Tibial artery (tissue), 4 donors: ENCODE measurements at regions not wholly inside any gene's neighbourhood (a gene's known extent, or its start where the extent isn't known, plus 50 kb on each side); places are given as distances from the start of the nearest gene placed in this dataset.

Experiments
- DNase-seq, 2 donors: peaks; one replicate each; pipeline ENCODE4 v3.0.0-alpha.2; 2019
- H3K27ac ChIP-seq, 2 donors: fragments of 200-600 bp; sonication (generic) in 1 of 2; 1 replicate in 1 of 2; 2 replicates in 1 of 2; pipeline ENCODE4 v1.5.1; 2018 to 2019; ENCODE audit warnings: mild to moderate bottlenecking in 1 of 2
- H3K27me3 ChIP-seq, 2 donors: fragments of 200-600 bp; sonication (generic) in 1 of 2; one replicate each; pipeline versions ENCODE4 v1.5.1 to v1.6.0; 2016 to 2019
- H3K36me3 ChIP-seq, 3 donors: fragments of 200-600 bp; sonication (generic) in 2 of 3; one replicate each; pipeline ENCODE4 v1.5.1; 2016 to 2019; ENCODE audit warnings: mild to moderate bottlenecking in 2 of 3
- H3K4me1 ChIP-seq, 4 donors: fragments of 200-600 bp; sonication (generic) in 2 of 4; 1 replicate in 3 of 4; 2 replicates in 1 of 4; pipeline ENCODE4 v1.5.1; 2016 to 2019
- H3K4me3 ChIP-seq, 2 donors: fragments of 200-600 bp; sonication (generic) in 1 of 2; 1 replicate in 1 of 2; 2 replicates in 1 of 2; pipeline ENCODE4 v1.5.1; 2018 to 2019; ENCODE audit warnings: mild to moderate bottlenecking in 2 of 2
- H3K9me3 ChIP-seq, 3 donors: fragments of 200-600 bp; sonication (generic) in 1 of 3; one replicate each; pipeline ENCODE4 v1.5.1; 2016 to 2019
- intact Hi-C: fragments of 100-400 bp; cut with DNase I; formaldehyde crosslinking; loops from one replicate; pipeline ENCODE4 v1.15.0; 2023; ENCODE audit warnings: low total_unique reads
- TF ChIP-seq, protein P1 (sequence below), 2 experiments: fragments of 200-600 bp in 1 of 2; fragments of 450-650 bp in 1 of 2; IDR thresholded peaks; one replicate each; pipeline ENCODE4 v1.5.1; 2017 to 2019; ENCODE audit warnings: antibody characterized with exemption in 2 of 2, mild to moderate bottlenecking in 1 of 2, moderate library complexity in 1 of 2

DNA sequence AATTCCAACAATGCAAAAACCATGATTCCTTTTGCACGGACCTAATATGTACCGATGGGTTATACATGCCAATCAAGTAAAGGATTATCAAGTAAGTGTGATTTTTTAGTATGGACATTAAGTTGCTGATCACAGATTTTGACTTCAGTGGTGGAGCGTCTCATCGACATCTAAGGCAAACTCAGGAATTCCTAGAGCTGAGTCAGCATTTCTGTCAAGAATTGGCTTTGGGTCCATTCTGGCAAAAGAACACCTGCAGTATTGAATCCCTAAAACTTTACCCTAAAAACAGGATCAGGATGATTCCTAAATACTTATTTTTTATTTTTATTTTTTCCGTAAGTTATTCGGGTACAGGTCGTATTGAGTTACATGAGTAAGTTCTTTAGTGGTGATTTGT is 83.6 kb downstream of the HPGD start:
- TF ChIP-seq, protein P1, sequence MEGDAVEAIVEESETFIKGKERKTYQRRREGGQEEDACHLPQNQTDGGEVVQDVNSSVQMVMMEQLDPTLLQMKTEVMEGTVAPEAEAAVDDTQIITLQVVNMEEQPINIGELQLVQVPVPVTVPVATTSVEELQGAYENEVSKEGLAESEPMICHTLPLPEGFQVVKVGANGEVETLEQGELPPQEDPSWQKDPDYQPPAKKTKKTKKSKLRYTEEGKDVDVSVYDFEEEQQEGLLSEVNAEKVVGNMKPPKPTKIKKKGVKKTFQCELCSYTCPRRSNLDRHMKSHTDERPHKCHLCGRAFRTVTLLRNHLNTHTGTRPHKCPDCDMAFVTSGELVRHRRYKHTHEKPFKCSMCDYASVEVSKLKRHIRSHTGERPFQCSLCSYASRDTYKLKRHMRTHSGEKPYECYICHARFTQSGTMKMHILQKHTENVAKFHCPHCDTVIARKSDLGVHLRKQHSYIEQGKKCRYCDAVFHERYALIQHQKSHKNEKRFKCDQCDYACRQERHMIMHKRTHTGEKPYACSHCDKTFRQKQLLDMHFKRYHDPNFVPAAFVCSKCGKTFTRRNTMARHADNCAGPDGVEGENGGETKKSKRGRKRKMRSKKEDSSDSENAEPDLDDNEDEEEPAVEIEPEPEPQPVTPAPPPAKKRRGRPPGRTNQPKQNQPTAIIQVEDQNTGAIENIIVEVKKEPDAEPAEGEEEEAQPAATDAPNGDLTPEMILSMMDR (IDR thresholded peaks at IDR 0.05): no peak
- no peak overlapping the region for H3K27ac ChIP-seq
- no peaks in the 10 kb centered on the region for H3K9me3 ChIP-seq
- no peak overlapping the region for H3K4me3 ChIP-seq
- H3K4me1 ChIP-seq: peaks cover 0 to 10% (median 2%) of the 10 kb centered on the region in 4 donors
- H3K36me3 ChIP-seq: no peaks in the 10 kb centered on the region
- H3K27me3 ChIP-seq: no peaks in the 10 kb centered on the region
- DNase-seq: no peak
- intact Hi-C loops: no loop called here

DNA sequence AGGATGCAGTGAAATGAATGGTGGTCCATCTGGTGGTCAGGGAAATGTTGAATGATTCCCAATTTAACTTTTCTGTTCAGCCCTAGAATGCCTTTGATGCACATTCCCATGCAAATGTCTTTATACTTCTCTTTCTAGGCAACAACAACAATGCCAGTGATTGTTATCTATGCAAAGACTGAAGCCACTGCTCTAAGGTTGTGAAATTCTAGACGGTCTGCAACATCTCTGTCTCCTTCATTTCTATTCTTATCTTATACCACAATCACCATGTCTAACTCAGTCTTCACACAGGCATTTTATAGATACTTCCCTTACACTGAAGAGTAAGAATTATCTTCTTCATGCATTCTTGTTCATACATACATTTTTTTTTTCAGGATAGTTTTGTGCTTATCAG is 84.5 kb downstream of the HPGD start:
- Histone ChIP-seq H3K4me1 (peaks cover 0 to 10% (median 2%) of the 10 kb centered on the region in 4 donors), H3K4me3 (no peak overlapping the region), H3K9me3 (no peaks in the 10 kb centered on the region), H3K36me3 (no peaks in the 10 kb centered on the region), H3K27ac (no peak overlapping the region), H3K27me3 (no peaks in the 10 kb centered on the region)
- intact Hi-C loops: no loop called here
- DNase-seq: no peak
- TF ChIP-seq, protein P1 (IDR thresholded peaks at IDR 0.05): no peak

DNA sequence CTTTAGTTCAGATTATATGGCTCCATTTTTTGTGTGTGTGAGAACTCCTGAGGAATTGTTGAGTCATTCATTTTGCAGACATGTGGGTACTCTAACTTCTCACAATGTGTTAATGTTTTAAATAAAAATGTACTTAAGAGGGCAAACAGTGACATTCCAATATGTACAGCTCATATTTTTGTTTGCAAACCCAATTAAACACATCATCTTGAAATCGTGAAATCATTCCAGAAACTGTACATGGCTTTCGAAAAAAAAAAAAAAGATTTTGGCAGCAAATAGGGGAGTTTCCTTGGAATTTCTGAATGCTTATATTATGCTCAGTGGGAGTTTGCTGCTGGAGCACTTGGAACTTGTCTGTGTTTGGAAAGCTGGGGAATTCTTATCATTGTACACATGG is 85.0 kb downstream of the HPGD start:
- TF ChIP-seq, protein P1 (IDR thresholded peaks at IDR 0.05): no peak
- no peak for DNase-seq

DNA sequence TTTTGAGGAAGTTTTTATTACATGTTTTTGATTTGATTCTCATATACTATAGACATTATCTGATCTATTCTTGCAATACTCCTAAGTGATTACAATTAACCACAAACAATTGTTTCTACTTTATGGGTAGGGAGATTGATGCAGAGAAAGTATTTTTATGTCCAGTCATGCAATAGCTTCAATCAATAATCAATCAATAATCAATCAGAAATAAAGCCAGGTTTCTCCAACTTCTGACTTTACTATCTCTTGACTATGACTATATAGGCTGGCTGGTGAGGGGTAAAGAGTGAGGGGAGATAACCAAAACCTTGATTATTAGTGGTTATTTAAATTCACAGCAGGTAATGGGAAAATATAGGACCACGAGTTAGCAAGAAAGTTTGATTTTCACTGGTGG is 85.9 kb downstream of the HPGD start:
- no peaks in the 10 kb centered on the region for H3K27me3 ChIP-seq
- no peak overlapping the region for H3K27ac ChIP-seq
- no peaks in the 10 kb centered on the region for H3K36me3 ChIP-seq
- H3K4me3 ChIP-seq: no peak overlapping the region
- H3K9me3 ChIP-seq: no peaks in the 10 kb centered on the region
- DNase-seq: no peak
- TF ChIP-seq, protein P1 (IDR thresholded peaks at IDR 0.05): no peak
- intact Hi-C loops: no loop called here
- H3K4me1 ChIP-seq: peaks cover 0 to 10% (median 2%) of the 10 kb centered on the region in 4 donors

More for the DNA sequence above, 85.0 kb downstream of the HPGD start:
- intact Hi-C loops: no loop called here
- no peak overlapping the region for H3K27ac ChIP-seq
- no peaks in the 10 kb centered on the region for H3K27me3 ChIP-seq
- no peaks in the 10 kb centered on the region for H3K36me3 ChIP-seq
- H3K9me3 ChIP-seq: no peaks in the 10 kb centered on the region
- peaks cover 0 to 10% (median 2%) of the 10 kb centered on the region in 4 donors for H3K4me1 ChIP-seq
- no peak overlapping the region for H3K4me3 ChIP-seq

DNA sequence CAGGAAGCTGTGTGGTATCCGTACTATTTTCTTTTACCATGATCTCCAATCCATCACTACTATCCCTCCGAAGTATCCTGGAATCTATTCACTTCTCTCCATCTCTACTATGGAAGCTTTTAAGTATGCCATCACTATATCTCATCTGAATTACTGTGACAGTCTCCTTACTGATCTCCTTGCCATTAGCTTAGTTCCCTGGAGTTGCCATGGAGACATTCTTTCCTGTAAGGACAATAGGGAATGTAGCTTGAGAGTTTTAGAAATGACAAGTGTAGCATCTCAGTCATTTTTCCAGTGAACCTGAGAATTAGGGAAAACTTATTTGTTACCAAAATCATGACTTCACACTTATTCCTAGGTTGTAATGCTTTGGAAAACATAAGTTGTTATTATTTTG is 86.3 kb downstream of the HPGD start:
- H3K27me3 ChIP-seq: no peaks in the 10 kb centered on the region
- H3K4me1 ChIP-seq: peaks cover 0 to 10% (median 2%) of the 10 kb centered on the region in 4 donors
- no peak for DNase-seq
- intact Hi-C loops: no loop called here
- no peak overlapping the region for H3K4me3 ChIP-seq
- no peak overlapping the region for H3K27ac ChIP-seq
- TF ChIP-seq, protein P1 (IDR thresholded peaks at IDR 0.05): no peak
- no peaks in the 10 kb centered on the region for H3K9me3 ChIP-seq
- no peaks in the 10 kb centered on the region for H3K36me3 ChIP-seq

DNA sequence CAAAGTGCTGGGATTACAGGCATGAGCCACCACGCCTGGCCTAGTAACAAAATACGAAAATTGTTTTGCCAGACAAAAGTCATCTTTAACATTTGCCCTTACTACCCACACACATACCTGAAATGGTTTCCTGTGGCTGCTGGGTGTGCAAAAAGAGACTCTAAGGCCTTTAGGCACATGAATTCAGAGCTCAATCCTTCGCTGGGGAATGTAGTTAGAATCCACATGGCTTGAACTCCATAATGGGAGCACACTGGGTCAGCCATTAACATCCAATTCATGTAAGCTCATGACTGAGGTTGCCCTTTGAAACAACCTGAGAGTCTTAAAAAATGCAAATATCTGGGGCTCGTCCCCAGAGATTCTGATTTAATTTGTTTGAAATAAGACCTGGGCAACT is 87.8 kb downstream of the HPGD start:
- no peaks in the 10 kb centered on the region for H3K27me3 ChIP-seq
- no peak overlapping the region for H3K27ac ChIP-seq
- H3K4me1 ChIP-seq: peaks cover 0 to 10% (median 2%) of the 10 kb centered on the region in 4 donors
- TF ChIP-seq, protein P1 (IDR thresholded peaks at IDR 0.05): no peak
- H3K9me3 ChIP-seq: no peaks in the 10 kb centered on the region
- H3K4me3 ChIP-seq: no peak overlapping the region
- no peak for DNase-seq
- intact Hi-C loops: no loop called here
- no peaks in the 10 kb centered on the region for H3K36me3 ChIP-seq
